GM04504 (cell line): ENCODE measurements at regions not wholly inside any gene's neighbourhood (a gene's known extent, or its start where the extent isn't known, plus 50 kb on each side); places are given as distances from the start of the nearest gene placed in this dataset.

Experiments
- DNase-seq: peaks from one replicate; pipeline ENCODE4 v3.0.0-alpha.2; 2012; ENCODE audit warnings: low read depth

- DNase-seq: no peak
Measured at GRCh38 chr2:8619071-8619470, 62.8 kb upstream of the ID2 start.

- no peak for DNase-seq
Measured at GRCh38 chr2:8620611-8621382, 61.1 kb upstream of the ID2 start.

GRCh38 chr2:8622199-8622911, 59.5 kb upstream of the ID2 start:
- DNase-seq: no peak

- DNase-seq: no peak
Measured at GRCh38 chr2:8622924-8623465, 58.9 kb upstream of the ID2 start.

- DNase-seq: no peak
Measured at GRCh38 chr2:8623576-8623957, 58.3 kb upstream of the ID2 start.

- no peak for DNase-seq
Measured at GRCh38 chr2:8623958-8624591, 57.8 kb upstream of the ID2 start.

GRCh38 chr2:8624855-8625398, 56.9 kb upstream of the ID2 start:
- no peak for DNase-seq

- no peak for DNase-seq
Measured at GRCh38 chr2:8625399-8626300, 56.2 kb upstream of the ID2 start.

- DNase-seq: no peak
Measured at GRCh38 chr2:8626572-8626971, 55.3 kb upstream of the ID2 start.

GRCh38 chr2:8627019-8627691, 54.7 kb upstream of the ID2 start:
- no peak for DNase-seq

GRCh38 chr2:8627692-8628085, 54.2 kb upstream of the ID2 start:
- DNase-seq: no peak

- DNase-seq: no peak
Measured at GRCh38 chr2:8628179-8628865, 53.5 kb upstream of the ID2 start.

- DNase-seq: no peak
Measured at GRCh38 chr2:8628866-8629209, 53.0 kb upstream of the ID2 start.

GRCh38 chr2:8629402-8629801, 52.5 kb upstream of the ID2 start:
- no peak for DNase-seq

GRCh38 chr2:8630676-8631464, 51.0 kb upstream of the ID2 start:
- DNase-seq: no peak

GRCh38 chr2:8631465-8632005, 50.3 kb upstream of the ID2 start:
- no peak for DNase-seq
